ENCODE measurements at regions not wholly inside any gene's neighbourhood (a gene's known extent, or its start where the extent isn't known, plus 50 kb on each side); places are given as distances from the start of the nearest gene placed in this dataset.

DNA sequence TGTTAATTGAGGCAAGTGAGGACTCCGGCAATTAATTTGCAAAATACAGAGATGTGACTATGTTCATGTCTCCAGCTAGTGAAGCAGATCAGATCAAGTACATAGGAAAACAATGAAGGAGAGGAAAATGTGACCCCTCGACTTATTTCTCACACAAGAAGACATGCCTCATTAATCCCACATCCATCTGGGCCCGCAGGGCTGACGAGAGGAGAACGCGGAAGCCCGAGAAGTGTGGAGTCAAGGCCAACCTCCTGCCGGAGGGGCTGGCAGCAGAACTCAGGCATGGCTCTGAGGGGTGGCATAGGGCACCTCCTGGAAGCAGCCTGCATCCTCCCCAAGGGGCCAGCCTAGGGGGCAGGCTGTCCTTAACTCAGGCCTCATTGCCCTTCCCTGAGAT lies 54.4 kb downstream of the ZNF503 start:
- TF ChIP-seq FOXP2 (optimal IDR thresholded peaks at IDR 0.05; ENCODE audit: control extremely low read depth, extremely low read length, insufficient read depth) (no peak), EZH2 (IDR thresholded peaks at IDR 0.05) (no peak), POLR2AphosphoS5 (IDR thresholded peaks at IDR 0.05; ENCODE audit: borderline replicate concordance, low read depth, low read length) (no peak)
- H3K9ac ChIP-seq (ENCODE audit: insufficient read length) = no peak overlapping the region
- no peaks in the 10 kb centered on the region for H3K36me3 ChIP-seq (ENCODE audit: insufficient read depth, low read length)
- DNase-seq (ENCODE audit: low read depth, low spot score) = no peak
- H3K4me3 ChIP-seq = no peak overlapping the region
- no peak overlapping the region for H3K27ac ChIP-seq
- H3K9me3 ChIP-seq (ENCODE audit: low read depth, low read length) = no peaks in the 10 kb centered on the region

DNA sequence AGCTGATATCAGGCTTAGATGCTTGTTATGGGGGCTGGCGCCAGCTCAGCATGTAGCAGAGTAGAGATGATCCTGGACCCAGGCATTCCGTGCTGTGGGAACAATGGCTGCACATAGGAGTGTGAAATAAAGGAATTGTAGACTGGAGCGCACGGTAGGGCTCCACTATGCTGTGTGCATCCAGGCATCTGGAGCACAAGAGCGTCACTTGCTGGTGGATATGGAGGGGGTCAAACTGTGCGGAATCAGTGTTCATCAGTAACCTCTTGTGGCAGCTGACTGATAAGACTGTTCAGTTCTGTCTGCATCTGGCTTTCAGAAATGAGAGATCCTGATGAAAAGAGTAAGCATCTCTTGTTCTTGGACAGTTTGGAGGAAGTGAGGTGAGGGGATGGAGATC lies 55.8 kb downstream of the ZNF503 start:
- Histone ChIP-seq H3K9ac (ENCODE audit: insufficient read length) (no peak overlapping the region), H3K4me3 (no peak overlapping the region), H3K9me3 (ENCODE audit: low read depth, low read length) (no peaks in the 10 kb centered on the region), H3K36me3 (ENCODE audit: insufficient read depth, low read length) (no peaks in the 10 kb centered on the region), H3K27ac (no peak overlapping the region)
- DNase-seq (ENCODE audit: low read depth, low spot score) = no peak
- TF ChIP-seq FOXP2 (optimal IDR thresholded peaks at IDR 0.05; ENCODE audit: control extremely low read depth, extremely low read length, insufficient read depth) = no peak
- TF ChIP-seq POLR2AphosphoS5 (IDR thresholded peaks at IDR 0.05; ENCODE audit: borderline replicate concordance, low read depth, low read length) = no peak
- no peak for TF ChIP-seq EZH2 (IDR thresholded peaks at IDR 0.05)

DNA sequence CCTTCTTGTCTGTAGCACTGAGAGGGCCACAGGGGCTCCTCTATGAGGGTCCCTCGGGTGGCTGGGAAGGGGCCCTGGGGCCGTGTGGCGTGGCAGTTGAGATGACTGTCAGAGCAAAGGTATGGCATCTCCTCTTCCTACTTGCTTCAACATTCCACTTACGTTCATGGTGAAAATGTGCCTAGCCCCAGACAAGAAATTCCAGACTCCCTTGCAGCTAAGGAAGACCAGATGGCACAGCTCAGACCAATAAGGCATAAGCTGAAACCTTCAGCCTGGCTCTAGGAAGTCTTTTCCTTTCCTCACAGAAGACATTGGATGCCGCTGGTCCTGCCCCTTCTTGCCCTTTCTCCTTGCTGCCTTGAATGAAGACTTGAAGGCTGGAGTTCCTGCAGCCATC lies 57.4 kb downstream of the ZNF503 start:
- no peaks in the 10 kb centered on the region for H3K9me3 ChIP-seq (ENCODE audit: low read depth, low read length)
- no peak overlapping the region for H3K9ac ChIP-seq (ENCODE audit: insufficient read length)
- no peak overlapping the region for H3K27ac ChIP-seq
- TF ChIP-seq FOXP2 (optimal IDR thresholded peaks at IDR 0.05; ENCODE audit: control extremely low read depth, extremely low read length, insufficient read depth) (no peak), POLR2AphosphoS5 (IDR thresholded peaks at IDR 0.05; ENCODE audit: borderline replicate concordance, low read depth, low read length) (no peak), EZH2 (IDR thresholded peaks at IDR 0.05) (no peak)
- no peak overlapping the region for H3K4me3 ChIP-seq
- H3K36me3 ChIP-seq (ENCODE audit: insufficient read depth, low read length) = no peaks in the 10 kb centered on the region
- DNase-seq (ENCODE audit: low read depth, low spot score) = no peak

GRCh38 chr10:75342397-75342796 lies 59.2 kb downstream of the ZNF503 start:
- H3K4me3 ChIP-seq = no peak overlapping the region
- no peaks in the 10 kb centered on the region for H3K36me3 ChIP-seq (ENCODE audit: insufficient read depth, low read length)
- no peak for DNase-seq (ENCODE audit: low read depth, low spot score)
- H3K27ac ChIP-seq = no peak overlapping the region
- H3K9ac ChIP-seq (ENCODE audit: insufficient read length) = no peak overlapping the region
- no peaks in the 10 kb centered on the region for H3K9me3 ChIP-seq (ENCODE audit: low read depth, low read length)
- TF ChIP-seq FOXP2 (optimal IDR thresholded peaks at IDR 0.05; ENCODE audit: control extremely low read depth, extremely low read length, insufficient read depth) = no peak
- TF ChIP-seq EZH2 (IDR thresholded peaks at IDR 0.05) = no peak
- no peak for TF ChIP-seq POLR2AphosphoS5 (IDR thresholded peaks at IDR 0.05; ENCODE audit: borderline replicate concordance, low read depth, low read length)

GRCh38 chr10:75335983-75336382 lies 65.6 kb downstream of the ZNF503 start:
- Histone ChIP-seq H3K4me3 (no peak overlapping the region), H3K9ac (ENCODE audit: insufficient read length) (no peak overlapping the region), H3K36me3 (ENCODE audit: insufficient read depth, low read length) (no peaks in the 10 kb centered on the region), H3K27ac (no peak overlapping the region), H3K9me3 (ENCODE audit: low read depth, low read length) (no peaks in the 10 kb centered on the region)
- TF ChIP-seq FOXP2 (optimal IDR thresholded peaks at IDR 0.05; ENCODE audit: control extremely low read depth, extremely low read length, insufficient read depth) (no peak), EZH2 (IDR thresholded peaks at IDR 0.05) (no peak)
- no peak for DNase-seq (ENCODE audit: low read depth, low spot score)

GRCh38 chr10:75335191-75335590 lies 66.4 kb downstream of the ZNF503 start:
- Histone ChIP-seq H3K4me3 (no peak overlapping the region), H3K27ac (no peak overlapping the region), H3K9ac (ENCODE audit: insufficient read length) (no peak overlapping the region), H3K36me3 (ENCODE audit: insufficient read depth, low read length) (no peaks in the 10 kb centered on the region), H3K9me3 (ENCODE audit: low read depth, low read length) (no peaks in the 10 kb centered on the region)
- DNase-seq (ENCODE audit: low read depth, low spot score) = no peak
- TF ChIP-seq POLR2AphosphoS5 (IDR thresholded peaks at IDR 0.05; ENCODE audit: borderline replicate concordance, low read depth, low read length) (no peak), EZH2 (IDR thresholded peaks at IDR 0.05) (no peak), FOXP2 (optimal IDR thresholded peaks at IDR 0.05; ENCODE audit: control extremely low read depth, extremely low read length, insufficient read depth) (no peak)

DNA sequence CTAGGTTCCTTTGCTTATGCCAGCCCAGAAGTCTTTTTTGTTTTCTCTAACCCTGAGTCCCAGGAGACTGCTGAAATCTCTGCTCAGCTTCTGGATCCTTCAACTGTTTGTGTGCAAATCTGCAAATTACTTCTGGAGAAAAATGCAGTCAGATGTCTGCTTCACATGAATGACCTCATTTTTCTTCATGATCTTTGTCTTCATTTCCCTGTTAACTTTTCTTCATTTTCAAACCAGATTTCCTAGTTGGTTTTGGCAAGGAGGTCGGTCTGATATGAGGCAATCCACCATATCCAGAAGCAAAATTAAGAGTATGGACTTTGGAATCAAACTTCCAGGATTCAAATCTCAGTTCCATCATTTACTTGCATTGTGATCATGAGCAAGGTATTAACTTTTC lies 66.8 kb downstream of the ZNF503 start:
- H3K4me3 ChIP-seq = no peak overlapping the region
- no peaks in the 10 kb centered on the region for H3K36me3 ChIP-seq (ENCODE audit: insufficient read depth, low read length)
- no peak overlapping the region for H3K27ac ChIP-seq
- TF ChIP-seq POLR2AphosphoS5 (IDR thresholded peaks at IDR 0.05; ENCODE audit: borderline replicate concordance, low read depth, low read length) = no peak
- no peak for TF ChIP-seq EZH2 (IDR thresholded peaks at IDR 0.05)
- no peak for TF ChIP-seq FOXP2 (optimal IDR thresholded peaks at IDR 0.05; ENCODE audit: control extremely low read depth, extremely low read length, insufficient read depth)
- H3K9me3 ChIP-seq (ENCODE audit: low read depth, low read length) = no peaks in the 10 kb centered on the region
- H3K9ac ChIP-seq (ENCODE audit: insufficient read length) = no peak overlapping the region
- DNase-seq (ENCODE audit: low read depth, low spot score) = no peak

- no peak overlapping the region for H3K9ac ChIP-seq (ENCODE audit: insufficient read length)
- TF ChIP-seq EZH2 (IDR thresholded peaks at IDR 0.05) = no peak
- TF ChIP-seq POLR2AphosphoS5 (IDR thresholded peaks at IDR 0.05; ENCODE audit: borderline replicate concordance, low read depth, low read length) = no peak
- no peak for TF ChIP-seq FOXP2 (optimal IDR thresholded peaks at IDR 0.05; ENCODE audit: control extremely low read depth, extremely low read length, insufficient read depth)
- no peak overlapping the region for H3K4me3 ChIP-seq
- no peaks in the 10 kb centered on the region for H3K36me3 ChIP-seq (ENCODE audit: insufficient read depth, low read length)
- H3K9me3 ChIP-seq (ENCODE audit: low read depth, low read length) = no peaks in the 10 kb centered on the region
- H3K27ac ChIP-seq = no peak overlapping the region
- DNase-seq (ENCODE audit: low read depth, low spot score) = no peak
These were observed 69.5 kb downstream of the ZNF503 start for GRCh38 chr10:75332081-75332480.

- Histone ChIP-seq H3K36me3 (ENCODE audit: insufficient read depth, low read length) (no peaks in the 10 kb centered on the region), H3K4me3 (no peak overlapping the region), H3K9ac (ENCODE audit: insufficient read length) (no peak overlapping the region), H3K9me3 (ENCODE audit: low read depth, low read length) (no peaks in the 10 kb centered on the region), H3K27ac (no peak overlapping the region)
- no peak for DNase-seq (ENCODE audit: low read depth, low spot score)
- TF ChIP-seq FOXP2 (optimal IDR thresholded peaks at IDR 0.05; ENCODE audit: control extremely low read depth, extremely low read length, insufficient read depth) (no peak), POLR2AphosphoS5 (IDR thresholded peaks at IDR 0.05; ENCODE audit: borderline replicate concordance, low read depth, low read length) (no peak), EZH2 (IDR thresholded peaks at IDR 0.05) (no peak)
These were observed 70.5 kb downstream of the ZNF503 start for GRCh38 chr10:75331081-75331480.

Data from SK-N-MC (cell line).